Neural cell (in vitro differentiated cells): ENCODE measurements at regions not wholly inside any gene's neighbourhood (a gene's known extent, or its start where the extent isn't known, plus 50 kb on each side); places are given as distances from the start of the nearest gene placed in this dataset.

Experiments used
- H2AFZ ChIP-seq: fragments of 200-600, 300-800 bp; sonication (generic), shearing (Covaris generic); 2 replicates; pipeline ENCODE4 v1.6.0; 2014; ENCODE audit warnings: low read depth, mild to moderate bottlenecking, antibody characterized with exemption, low read length, moderate library complexity
- H3F3A ChIP-seq: fragments of 200-600 bp; shearing (Covaris generic); 2 replicates; pipeline ENCODE4 v1.6.1; 2016; ENCODE audit warnings: mild to moderate bottlenecking, moderate library complexity, mixed read lengths, antibody characterized with exemption, low read length; ENCODE audit not compliant: insufficient read depth, poor library complexity, severe bottlenecking
- H3K27ac ChIP-seq: fragments of 200-600, 300-800 bp; sonication (generic), shearing (Covaris generic); 2 replicates; pipeline ENCODE4 v1.5.1; 2014; ENCODE audit warnings: mild to moderate bottlenecking, low read length, moderate library complexity
- H3K27me3 ChIP-seq: fragments of 300-800, 200-600 bp; sonication (generic), shearing (Covaris generic); 2 replicates; pipeline ENCODE4 v1.6.0; 2014; ENCODE audit warnings: mild to moderate bottlenecking, low read depth, low read length, moderate library complexity; ENCODE audit not compliant: insufficient read depth
- H3K36me3 ChIP-seq: fragments of 300-800, 200-600 bp; sonication (generic), shearing (Covaris generic); 2 replicates; pipeline ENCODE4 v1.5.1; 2014; ENCODE audit warnings: mild to moderate bottlenecking, antibody characterized with exemption, low read length, moderate library complexity; ENCODE audit not compliant: insufficient read depth
- H3K4me2 ChIP-seq: fragments of 300-800, 200-600 bp; sonication (generic), shearing (Covaris generic); 2 replicates; pipeline ENCODE4 v1.6.0; 2014; ENCODE audit warnings: mild to moderate bottlenecking, low read length
- H3K4me3 ChIP-seq: fragments of 300-800, 200-600 bp; sonication (generic), shearing (Covaris generic); 2 replicates; pipeline ENCODE4 v1.5.1; 2014; ENCODE audit warnings: mild to moderate bottlenecking, low read length, moderate library complexity
- H3K79me2 ChIP-seq: fragments of 200-600 bp; shearing (Covaris generic); replicated peaks from 2 replicates; pipeline ENCODE4 v1.6.0; 2014; ENCODE audit warnings: mild to moderate bottlenecking, low read length, moderate library complexity; ENCODE audit not compliant: insufficient read depth
- H3K9ac ChIP-seq: fragments of 300-800, 200-600 bp; sonication (generic), shearing (Covaris generic); 2 replicates; pipeline ENCODE4 v1.6.1; 2016; ENCODE audit warnings: mild to moderate bottlenecking, low read length, mixed read lengths
- H3K9me2 ChIP-seq: fragments of 200-600 bp; shearing (Covaris generic); 2 replicates; pipeline ENCODE4 v1.6.1; 2016; ENCODE audit warnings: mild to moderate bottlenecking, low read length, mixed read lengths; ENCODE audit not compliant: insufficient read depth
- H3K9me3 ChIP-seq: fragments of 200-600, 300-800 bp; sonication (generic), shearing (Covaris generic); 2 replicates; pipeline ENCODE4 v1.6.1; 2016; ENCODE audit warnings: mild to moderate bottlenecking, mixed run types, low read length, moderate library complexity, mixed read lengths
- H4K20me1 ChIP-seq: fragments of 200-600 bp; shearing (Covaris generic); 2 replicates; pipeline ENCODE4 v1.6.1; 2016; ENCODE audit warnings: mild to moderate bottlenecking, mixed run types; ENCODE audit not compliant: insufficient read depth
- CTCF ChIP-seq: fragments of 450-650 bp; IDR thresholded peaks from 2 replicates; pipeline ENCODE4 v1.5.1; 2014; ENCODE audit warnings: antibody characterized with exemption, mild to moderate bottlenecking, moderate library complexity; ENCODE audit not compliant: poor library complexity, severe bottlenecking
- EP300 ChIP-seq: fragments of 450-650 bp; conservative IDR thresholded peaks from 2 replicates; pipeline ENCODE4 v1.6.1; 2014; ENCODE audit warnings: antibody characterized with exemption, mild to moderate bottlenecking, moderate library complexity; ENCODE audit not compliant: poor library complexity, severe bottlenecking
- EZH2 ChIP-seq: fragments of 200-600, 300-800 bp; shearing (Covaris generic), sonication (generic); IDR thresholded peaks from 2 replicates; pipeline ENCODE4 v1.6.1; 2014; ENCODE audit warnings: antibody characterized with exemption, low read length, borderline replicate concordance, mild to moderate bottlenecking; ENCODE audit not compliant: insufficient read depth, poor library complexity, severe bottlenecking
- MXI1 ChIP-seq: fragments of 450-650 bp; conservative IDR thresholded peaks from 2 replicates; pipeline ENCODE4 v1.6.1; 2014; ENCODE audit warnings: antibody characterized with exemption, mild to moderate bottlenecking; ENCODE audit not compliant: poor library complexity, severe bottlenecking
- POLR2AphosphoS5 ChIP-seq: IDR thresholded peaks from 2 replicates; pipeline ENCODE4 v1.6.1; 2012
- RAD21 ChIP-seq: fragments of 450-650 bp; conservative IDR thresholded peaks from 2 replicates; pipeline ENCODE4 v1.6.1; 2014; ENCODE audit warnings: antibody characterized with exemption, mild to moderate bottlenecking, moderate library complexity
- REST ChIP-seq: IDR thresholded peaks from 2 replicates; pipeline ENCODE4 v1.6.1; 2012; ENCODE audit warnings: borderline replicate concordance
- SMC3 ChIP-seq: fragments of 450-650 bp; conservative IDR thresholded peaks from 2 replicates; pipeline ENCODE4 v1.6.1; 2014; ENCODE audit warnings: antibody characterized with exemption, mild to moderate bottlenecking, moderate library complexity; ENCODE audit not compliant: poor library complexity
- TAF1 ChIP-seq: IDR thresholded peaks from 2 replicates; pipeline ENCODE4 v1.6.1; 2012; ENCODE audit warnings: low read depth

- H2AFZ ChIP-seq: no peak overlapping the region
- no peaks in the 10 kb centered on the region for H3K9me3 ChIP-seq
- no peaks in the 10 kb centered on the region for H3K79me2 ChIP-seq
- no peaks in the 10 kb centered on the region for H3K9me2 ChIP-seq
- H3K4me3 ChIP-seq: no peak overlapping the region
- no peak overlapping the region for H3K9ac ChIP-seq
- H3K36me3 ChIP-seq: no peaks in the 10 kb centered on the region
- H3F3A ChIP-seq: no peaks in the 10 kb centered on the region
- H3K27ac ChIP-seq: no peak overlapping the region
- H3K4me2 ChIP-seq: no peak overlapping the region
- TF ChIP-seq EP300 (no peak), REST (no peak), SMC3 (no peak), TAF1 (no peak), POLR2AphosphoS5 (no peak), EZH2 (no peak), RAD21 (no peak), MXI1 (no peak), CTCF (no peak)
- H4K20me1 ChIP-seq: no peaks in the 10 kb centered on the region
- H3K27me3 ChIP-seq: no peaks in the 10 kb centered on the region
Measured at GRCh38 chr4:157795495-157795894, 377.3 kb downstream of the GASK1B start.

- Histone ChIP-seq H3K9ac (no peak overlapping the region), H3K9me2 (no peaks in the 10 kb centered on the region), H3K4me2 (no peak overlapping the region), H3K4me3 (no peak overlapping the region), H3K27ac (no peak overlapping the region), H3K36me3 (no peaks in the 10 kb centered on the region), H3K79me2 (no peaks in the 10 kb centered on the region), H3F3A (no peaks in the 10 kb centered on the region), H3K27me3 (no peaks in the 10 kb centered on the region), H3K9me3 (no peaks in the 10 kb centered on the region), H2AFZ (no peak overlapping the region), H4K20me1 (no peaks in the 10 kb centered on the region)
- TF ChIP-seq EZH2 (no peak), REST (no peak), EP300 (no peak), RAD21 (no peak), TAF1 (no peak), POLR2AphosphoS5 (no peak)
Measured at GRCh38 chr4:157792716-157793115, 380.1 kb downstream of the GASK1B start.
